Stomach (tissue), 8 donors: ENCODE measurements at regions not wholly inside any gene's neighbourhood (a gene's known extent, or its start where the extent isn't known, plus 50 kb on each side); places are given as distances from the start of the nearest gene placed in this dataset.

Source experiments
- DNase-seq, 2 donors: peaks; one replicate each; pipeline versions ENCODE4 v3.0.0 to v3.0.0-alpha.2; 2013 to 2019
- H3K27ac ChIP-seq, 5 donors: fragments of 200-600 bp in 4 of 5; sonication (generic) in 4 of 5; one replicate each; pipeline ENCODE4 v1.5.1; 2013 to 2019; ENCODE audit warnings: mild to moderate bottlenecking in 1 of 5, moderate library complexity in 1 of 5
- H3K27me3 ChIP-seq, 3 donors: fragments of 200-600 bp; sonication (generic); one replicate each; pipeline ENCODE4 v1.5.1; 2017 to 2019; ENCODE audit warnings: mixed run types in 1 of 3
- H3K36me3 ChIP-seq, 4 donors: fragments of 200-600 bp; sonication (generic); 1 replicate in 3 of 4; 2 replicates in 1 of 4; pipeline ENCODE4 v1.5.1; 2016 to 2019
- H3K4me1 ChIP-seq, 4 donors: fragments of 200-600 bp; sonication (generic); one replicate each; pipeline ENCODE4 v1.5.1; 2016 to 2019
- H3K4me3 ChIP-seq, 4 donors: fragments of 200-600 bp; sonication (generic) in 3 of 4; one replicate each; pipeline ENCODE4 v1.5.1; 2016 to 2019; ENCODE audit warnings: mild to moderate bottlenecking in 1 of 4
- H3K9me3 ChIP-seq, 4 donors: fragments of 200-600 bp; sonication (generic); one replicate each; pipeline ENCODE4 v1.5.1; 2016 to 2019
- CTCF ChIP-seq, 7 experiments: fragments of 450-650 bp in 4 of 7; fragments of 200-600 bp in 3 of 7; sonication (generic) in 3 of 7; IDR thresholded peaks; one replicate each; pipeline ENCODE4 v1.5.1; 2016 to 2019; ENCODE audit warnings: antibody characterized with exemption in 7 of 7, control low read depth in 2 of 7, mild to moderate bottlenecking in 1 of 7
- EP300 ChIP-seq: sonication (generic); formaldehyde crosslinking; IDR thresholded peaks from one replicate; pipeline ENCODE4 v1.6.1; 2017; ENCODE audit warnings: antibody characterized with exemption
- POLR2A ChIP-seq, 4 donors: fragments of 450-650 bp; IDR thresholded peaks; one replicate each; pipeline ENCODE4 v1.6.1; 2016; ENCODE audit warnings: antibody characterized with exemption in 4 of 4, control low read depth in 2 of 4, mild to moderate bottlenecking in 1 of 4, moderate library complexity in 1 of 4
- POLR2AphosphoS5 ChIP-seq, 3 donors: sonication (generic); formaldehyde crosslinking; IDR thresholded peaks; one replicate each; pipeline ENCODE4 v1.6.1; 2016; ENCODE audit warnings: antibody characterized with exemption in 3 of 3
- WGBS, 5 donors: extraction: QIAGEN DNeasy Blood & Tissue Kit in 3 of 5; methylation state at CpG; one replicate each; pipeline versions ENCODE4 v1.1.5 to v1.1.7; 2013 to 2018; 5-methylcytosine and 5-hydroxymethylcytosine counted together
- intact Hi-C: fragments of 100-400 bp; cut with DNase I; formaldehyde crosslinking; loops from one replicate; pipeline ENCODE4 v1.15.1; 2023; ENCODE audit warnings: low total_unique reads
- donor health status: healthy with polysubstance abuse.
- donor health status: Bipolar disorder and iron deficiency.
- donor health status: healthy.

GRCh38 chr13:91169321-91170050 is 178.0 kb upstream of the MIR17HG start:
- peaks cover 0 to 12% (median 2%) of the 10 kb centered on the region in 3 donors for H3K27me3 ChIP-seq
- WGBS, 5 donors: 21 to 33% (median 29%) methylated on average over 5 of the region's 5 CpGs
- TF ChIP-seq POLR2A (IDR thresholded peaks at IDR 0.05) (no peak), CTCF (IDR thresholded peaks at IDR 0.05) (no peak), POLR2AphosphoS5 (IDR thresholded peaks at IDR 0.05) (no peak), EP300 (no peak)

GRCh38 chr13:91172160-91172559 is 175.3 kb upstream of the MIR17HG start:
- H3K9me3 ChIP-seq: peaks cover 0 to 3% (median 0%) of the 10 kb centered on the region in 4 donors
- no peak for TF ChIP-seq POLR2AphosphoS5 (IDR thresholded peaks at IDR 0.05)
- TF ChIP-seq CTCF (IDR thresholded peaks at IDR 0.05): no peak
- no peak for TF ChIP-seq EP300
- TF ChIP-seq POLR2A (IDR thresholded peaks at IDR 0.05): no peak
- peaks cover 0 to 7% (median 2%) of the 10 kb centered on the region in 4 donors for H3K4me1 ChIP-seq
- no peak overlapping the region for H3K27ac ChIP-seq
- H3K27me3 ChIP-seq: peaks cover 5 to 25% (median 13%) of the 10 kb centered on the region in 3 donors
- DNase-seq: no peak
- no peak overlapping the region for H3K4me3 ChIP-seq
- no peaks in the 10 kb centered on the region for H3K36me3 ChIP-seq
- intact Hi-C loops: no loop called here
- WGBS, 5 donors: 74 to 83% (median 79%) methylated on average over 4 of the region's 4 CpGs

More at GRCh38 chr13:91169321-91170050, 178.0 kb upstream of the MIR17HG start:
- intact Hi-C loops: no loop called here
- no peaks in the 10 kb centered on the region for H3K36me3 ChIP-seq
- no peak overlapping the region for H3K27ac ChIP-seq
- H3K4me3 ChIP-seq: no peak overlapping the region
- peak in 1 of 2 donors; percentile 55 for DNase-seq
- no peaks in the 10 kb centered on the region for H3K9me3 ChIP-seq
- no peaks in the 10 kb centered on the region for H3K4me1 ChIP-seq

GRCh38 chr13:91174886-91175501 is 172.5 kb upstream of the MIR17HG start:
- Histone ChIP-seq H3K36me3 (no peaks in the 10 kb centered on the region), H3K9me3 (peaks cover 0 to 3% (median 0%) of the 10 kb centered on the region in 4 donors), H3K27me3 (peaks cover 5 to 25% (median 13%) of the 10 kb centered on the region in 3 donors), H3K4me3 (peak overlapping the region; percentile 12 to 44 (median 36)), H3K4me1 (peaks cover 0 to 7% (median 2%) of the 10 kb centered on the region in 4 donors), H3K27ac (no peak overlapping the region)
- intact Hi-C loops: no loop called here
- WGBS, 5 donors: 9 to 21% (median 11%) methylated on average over 24 to 52 of the region's 52 CpGs
- DNase-seq: peak in 1 of 2 donors; percentile 36
- TF ChIP-seq EP300 (no peak), POLR2A (IDR thresholded peaks at IDR 0.05) (no peak), CTCF (IDR thresholded peaks at IDR 0.05) (no peak), POLR2AphosphoS5 (IDR thresholded peaks at IDR 0.05) (no peak)

GRCh38 chr13:91178099-91178498 is 169.4 kb upstream of the MIR17HG start:
- H3K27ac ChIP-seq: no peak overlapping the region
- H3K4me3 ChIP-seq: no peak overlapping the region
- WGBS, 5 donors: 78 to 92% (median 85%) methylated on average over 1 of the region's 1 CpG
- intact Hi-C loops: no loop called here
- peaks cover 5 to 30% (median 13%) of the 10 kb centered on the region in 3 donors for H3K27me3 ChIP-seq
- no peak for TF ChIP-seq CTCF (IDR thresholded peaks at IDR 0.05)
- TF ChIP-seq POLR2AphosphoS5 (IDR thresholded peaks at IDR 0.05): no peak
- no peak for TF ChIP-seq POLR2A (IDR thresholded peaks at IDR 0.05)
- TF ChIP-seq EP300: no peak
- peaks cover 0 to 7% (median 2%) of the 10 kb centered on the region in 4 donors for H3K4me1 ChIP-seq
- H3K36me3 ChIP-seq: no peaks in the 10 kb centered on the region
- DNase-seq: no peak
- H3K9me3 ChIP-seq: peaks cover 0 to 3% (median 0%) of the 10 kb centered on the region in 4 donors
